ENCODE measurements at regions not wholly inside any gene's neighbourhood (a gene's known extent, or its start where the extent isn't known, plus 50 kb on each side); places are given as distances from the start of the nearest gene placed in this dataset.
"Not testable (repeated sequence)": the region's sequence is repeated elsewhere in the genome, so short reads cannot be mapped to it uniquely, and the experiment has no call there.

GRCh38 chr2:239831861-239832489 lies 193.2 kb downstream of the NDUFA10 start:
- DNase-seq = no peak

GRCh38 chr2:239831001-239831731 lies 194.0 kb downstream of the NDUFA10 start:
- DNase-seq = no peak

GRCh38 chr2:239830121-239831000 lies 194.8 kb downstream of the NDUFA10 start:
- DNase-seq = no peak

- no peak for DNase-seq
Measured at GRCh38 chr2:239829326-239829725, 195.8 kb downstream of the NDUFA10 start.

GRCh38 chr2:239828973-239829275 lies 196.2 kb downstream of the NDUFA10 start:
- not testable (repeated sequence) for DNase-seq

- no peak for DNase-seq
Measured at GRCh38 chr2:239828192-239828972, 196.8 kb downstream of the NDUFA10 start.

- DNase-seq = no peak
Measured at GRCh38 chr2:239827523-239827890, 197.6 kb downstream of the NDUFA10 start.

GRCh38 chr2:239826786-239827522 lies 198.2 kb downstream of the NDUFA10 start:
- DNase-seq = no peak

- no peak for DNase-seq
Measured at GRCh38 chr2:239826376-239826775, 198.8 kb downstream of the NDUFA10 start.

- no peak for DNase-seq
Measured at GRCh38 chr2:239825705-239825979, 199.5 kb downstream of the NDUFA10 start.

GRCh38 chr2:239824866-239825704 lies 200.1 kb downstream of the NDUFA10 start:
- DNase-seq = no peak

GRCh38 chr2:239824046-239824694 lies 201.0 kb downstream of the NDUFA10 start:
- DNase-seq = peak; percentile 28

GRCh38 chr2:239822146-239822831 lies 202.9 kb downstream of the NDUFA10 start:
- no peak for DNase-seq

GRCh38 chr2:239821694-239822075 lies 203.5 kb downstream of the NDUFA10 start:
- DNase-seq = no peak

- no peak for DNase-seq
Measured at GRCh38 chr2:239820836-239821693, 204.1 kb downstream of the NDUFA10 start.

GRCh38 chr2:239819974-239820555 lies 205.1 kb downstream of the NDUFA10 start:
- DNase-seq = no peak

GRCh38 chr2:239819091-239819973 lies 205.8 kb downstream of the NDUFA10 start:
- no peak for DNase-seq

Measured in right kidney (tissue), 1 donor.